Stomach (tissue), 8 donors: ENCODE measurements at regions not wholly inside any gene's neighbourhood (a gene's known extent, or its start where the extent isn't known, plus 50 kb on each side); places are given as distances from the start of the nearest gene placed in this dataset.

Experiments used
- DNase-seq, 2 donors: peaks; one replicate each; pipeline versions ENCODE4 v3.0.0 to v3.0.0-alpha.2; 2013 to 2019
- H3K27ac ChIP-seq, 5 donors: fragments of 200-600 bp in 4 of 5; sonication (generic) in 4 of 5; one replicate each; pipeline ENCODE4 v1.5.1; 2013 to 2019; ENCODE audit warnings: mild to moderate bottlenecking in 1 of 5, moderate library complexity in 1 of 5
- H3K27me3 ChIP-seq, 3 donors: fragments of 200-600 bp; sonication (generic); one replicate each; pipeline ENCODE4 v1.5.1; 2017 to 2019; ENCODE audit warnings: mixed run types in 1 of 3
- H3K36me3 ChIP-seq, 4 donors: fragments of 200-600 bp; sonication (generic); 1 replicate in 3 of 4; 2 replicates in 1 of 4; pipeline ENCODE4 v1.5.1; 2016 to 2019
- H3K4me1 ChIP-seq, 4 donors: fragments of 200-600 bp; sonication (generic); one replicate each; pipeline ENCODE4 v1.5.1; 2016 to 2019
- H3K4me3 ChIP-seq, 4 donors: fragments of 200-600 bp; sonication (generic) in 3 of 4; one replicate each; pipeline ENCODE4 v1.5.1; 2016 to 2019; ENCODE audit warnings: mild to moderate bottlenecking in 1 of 4
- H3K9me3 ChIP-seq, 4 donors: fragments of 200-600 bp; sonication (generic); one replicate each; pipeline ENCODE4 v1.5.1; 2016 to 2019
- CTCF ChIP-seq, 7 experiments: fragments of 450-650 bp in 4 of 7; fragments of 200-600 bp in 3 of 7; sonication (generic) in 3 of 7; IDR thresholded peaks; one replicate each; pipeline ENCODE4 v1.5.1; 2016 to 2019; ENCODE audit warnings: antibody characterized with exemption in 7 of 7, control low read depth in 2 of 7, mild to moderate bottlenecking in 1 of 7
- EP300 ChIP-seq: sonication (generic); formaldehyde crosslinking; IDR thresholded peaks from one replicate; pipeline ENCODE4 v1.6.1; 2017; ENCODE audit warnings: antibody characterized with exemption
- POLR2A ChIP-seq, 4 donors: fragments of 450-650 bp; IDR thresholded peaks; one replicate each; pipeline ENCODE4 v1.6.1; 2016; ENCODE audit warnings: antibody characterized with exemption in 4 of 4, control low read depth in 2 of 4, mild to moderate bottlenecking in 1 of 4, moderate library complexity in 1 of 4
- POLR2AphosphoS5 ChIP-seq, 3 donors: sonication (generic); formaldehyde crosslinking; IDR thresholded peaks; one replicate each; pipeline ENCODE4 v1.6.1; 2016; ENCODE audit warnings: antibody characterized with exemption in 3 of 3
- WGBS, 5 donors: extraction: QIAGEN DNeasy Blood & Tissue Kit in 3 of 5; methylation state at CpG; one replicate each; pipeline versions ENCODE4 v1.1.5 to v1.1.7; 2013 to 2018; 5-methylcytosine and 5-hydroxymethylcytosine counted together
- intact Hi-C: fragments of 100-400 bp; cut with DNase I; formaldehyde crosslinking; loops from one replicate; pipeline ENCODE4 v1.15.1; 2023; ENCODE audit warnings: low total_unique reads
- donor health status: healthy with polysubstance abuse.
- donor health status: Bipolar disorder and iron deficiency.
- donor health status: healthy.

GRCh38 chr6:163872335-163872734 lies 457.8 kb downstream of the QKI start:
- Histone ChIP-seq H3K27ac (no peak overlapping the region), H3K27me3 (peaks cover 0 to 3% (median 0%) of the 10 kb centered on the region in 3 donors), H3K4me3 (no peak overlapping the region), H3K9me3 (no peaks in the 10 kb centered on the region), H3K4me1 (no peaks in the 10 kb centered on the region), H3K36me3 (no peaks in the 10 kb centered on the region)
- peak in 1 of 2 donors; percentile 66 for DNase-seq
- intact Hi-C loops: no loop called here
- TF ChIP-seq EP300: no peak
- TF ChIP-seq POLR2AphosphoS5 (IDR thresholded peaks at IDR 0.05): no peak
- TF ChIP-seq CTCF (IDR thresholded peaks at IDR 0.05): no peak
- TF ChIP-seq POLR2A (IDR thresholded peaks at IDR 0.05): no peak
- WGBS, 5 donors: 70 to 76% (median 74%) methylated on average over 6 of the region's 6 CpGs

GRCh38 chr6:163871616-163872015 lies 457.1 kb downstream of the QKI start:
- no peak overlapping the region for H3K27ac ChIP-seq
- intact Hi-C loops: no loop called here
- H3K4me3 ChIP-seq: no peak overlapping the region
- peaks cover 0 to 6% (median 0%) of the 10 kb centered on the region in 3 donors for H3K27me3 ChIP-seq
- DNase-seq: no peak
- no peaks in the 10 kb centered on the region for H3K4me1 ChIP-seq
- 80 to 89% (median 85%) methylated on average over 1 of the region's 1 CpG for WGBS, 5 donors
- H3K36me3 ChIP-seq: no peaks in the 10 kb centered on the region
- no peaks in the 10 kb centered on the region for H3K9me3 ChIP-seq
- TF ChIP-seq POLR2A (IDR thresholded peaks at IDR 0.05) (no peak), CTCF (IDR thresholded peaks at IDR 0.05) (no peak), EP300 (no peak), POLR2AphosphoS5 (IDR thresholded peaks at IDR 0.05) (no peak)

GRCh38 chr6:163867518-163868292 lies 453.2 kb downstream of the QKI start:
- no peak overlapping the region for H3K4me3 ChIP-seq
- TF ChIP-seq CTCF (IDR thresholded peaks at IDR 0.05) (no peak), POLR2AphosphoS5 (IDR thresholded peaks at IDR 0.05) (no peak), EP300 (no peak), POLR2A (IDR thresholded peaks at IDR 0.05) (no peak)
- H3K4me1 ChIP-seq: no peaks in the 10 kb centered on the region
- no peak overlapping the region for H3K27ac ChIP-seq
- no peak for DNase-seq
- H3K27me3 ChIP-seq: peaks cover 0 to 10% (median 0%) of the 10 kb centered on the region in 3 donors
- H3K36me3 ChIP-seq: no peaks in the 10 kb centered on the region
- no peaks in the 10 kb centered on the region for H3K9me3 ChIP-seq
- 63 to 73% (median 64%) methylated on average over 22 to 31 of the region's 31 CpGs for WGBS, 5 donors
- intact Hi-C loops: no loop called here

GRCh38 chr6:163866192-163866591 lies 451.7 kb downstream of the QKI start:
- H3K27me3 ChIP-seq: peaks cover 0 to 10% (median 0%) of the 10 kb centered on the region in 3 donors
- WGBS, 5 donors: 60 to 76% (median 65%) methylated on average over 8 to 9 of the region's 9 CpGs; no CpG with 5 or more reads in 1 of the 5 donors
- no peaks in the 10 kb centered on the region for H3K36me3 ChIP-seq
- intact Hi-C loops: no loop called here
- H3K27ac ChIP-seq: no peak overlapping the region
- H3K9me3 ChIP-seq: no peaks in the 10 kb centered on the region
- TF ChIP-seq EP300 (no peak), CTCF (IDR thresholded peaks at IDR 0.05) (no peak), POLR2AphosphoS5 (IDR thresholded peaks at IDR 0.05) (no peak)
- no peaks in the 10 kb centered on the region for H3K4me1 ChIP-seq
- DNase-seq: no peak
- H3K4me3 ChIP-seq: no peak overlapping the region
